Astrocyte of the spinal cord (primary cell): ENCODE measurements at regions not wholly inside any gene's neighbourhood (a gene's known extent, or its start where the extent isn't known, plus 50 kb on each side); places are given as distances from the start of the nearest gene placed in this dataset.

ENCODE experiments used
- DNase-seq: peaks from one replicate; pipeline ENCODE4 v3.0.0; 2011; ENCODE audit warnings: low read depth, low spot score
- H3K4me3 ChIP-seq: 2 replicates; pipeline ENCODE4 v1.5.1; 2011; ENCODE audit warnings: low read depth, mild to moderate bottlenecking, low read length, moderate library complexity
- in situ Hi-C: cut with HindIII; loops from 2 replicates; pipeline ENCODE4 v1.10.0; 2017; ENCODE audit warnings: low sequenced_read_pairs
- TF ChIP-seq, protein P1 (sequence below): IDR thresholded peaks from 2 replicates; pipeline ENCODE4 v1.5.1; 2012; ENCODE audit warnings: low read depth, mild to moderate bottlenecking, low read length, inconsistent platforms

DNA sequence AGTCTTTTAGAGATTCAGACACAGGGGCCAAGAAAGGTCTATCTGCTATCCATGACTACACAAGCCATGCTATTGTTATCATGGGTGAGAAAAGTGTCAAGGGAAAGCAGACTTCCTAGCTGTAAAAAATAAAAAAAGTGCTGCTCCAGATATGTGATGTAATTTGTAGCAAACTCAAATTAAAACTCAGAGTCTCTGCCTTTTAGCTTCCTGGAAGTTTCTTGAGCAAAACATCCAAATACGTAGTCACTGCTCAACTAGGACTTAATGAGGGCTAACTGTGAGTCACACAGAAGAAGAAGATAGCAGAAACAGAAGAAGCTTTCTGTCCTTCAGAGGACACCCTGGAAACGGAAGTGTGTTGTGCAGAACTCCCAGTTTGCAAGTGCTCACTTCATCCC is 393.4 kb upstream of the NR2F2 start:
- TF ChIP-seq, protein P1, sequence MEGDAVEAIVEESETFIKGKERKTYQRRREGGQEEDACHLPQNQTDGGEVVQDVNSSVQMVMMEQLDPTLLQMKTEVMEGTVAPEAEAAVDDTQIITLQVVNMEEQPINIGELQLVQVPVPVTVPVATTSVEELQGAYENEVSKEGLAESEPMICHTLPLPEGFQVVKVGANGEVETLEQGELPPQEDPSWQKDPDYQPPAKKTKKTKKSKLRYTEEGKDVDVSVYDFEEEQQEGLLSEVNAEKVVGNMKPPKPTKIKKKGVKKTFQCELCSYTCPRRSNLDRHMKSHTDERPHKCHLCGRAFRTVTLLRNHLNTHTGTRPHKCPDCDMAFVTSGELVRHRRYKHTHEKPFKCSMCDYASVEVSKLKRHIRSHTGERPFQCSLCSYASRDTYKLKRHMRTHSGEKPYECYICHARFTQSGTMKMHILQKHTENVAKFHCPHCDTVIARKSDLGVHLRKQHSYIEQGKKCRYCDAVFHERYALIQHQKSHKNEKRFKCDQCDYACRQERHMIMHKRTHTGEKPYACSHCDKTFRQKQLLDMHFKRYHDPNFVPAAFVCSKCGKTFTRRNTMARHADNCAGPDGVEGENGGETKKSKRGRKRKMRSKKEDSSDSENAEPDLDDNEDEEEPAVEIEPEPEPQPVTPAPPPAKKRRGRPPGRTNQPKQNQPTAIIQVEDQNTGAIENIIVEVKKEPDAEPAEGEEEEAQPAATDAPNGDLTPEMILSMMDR, result no peak
- in situ Hi-C loops, result no loop called here
- no peak for DNase-seq
- no peak overlapping the region for H3K4me3 ChIP-seq

DNA sequence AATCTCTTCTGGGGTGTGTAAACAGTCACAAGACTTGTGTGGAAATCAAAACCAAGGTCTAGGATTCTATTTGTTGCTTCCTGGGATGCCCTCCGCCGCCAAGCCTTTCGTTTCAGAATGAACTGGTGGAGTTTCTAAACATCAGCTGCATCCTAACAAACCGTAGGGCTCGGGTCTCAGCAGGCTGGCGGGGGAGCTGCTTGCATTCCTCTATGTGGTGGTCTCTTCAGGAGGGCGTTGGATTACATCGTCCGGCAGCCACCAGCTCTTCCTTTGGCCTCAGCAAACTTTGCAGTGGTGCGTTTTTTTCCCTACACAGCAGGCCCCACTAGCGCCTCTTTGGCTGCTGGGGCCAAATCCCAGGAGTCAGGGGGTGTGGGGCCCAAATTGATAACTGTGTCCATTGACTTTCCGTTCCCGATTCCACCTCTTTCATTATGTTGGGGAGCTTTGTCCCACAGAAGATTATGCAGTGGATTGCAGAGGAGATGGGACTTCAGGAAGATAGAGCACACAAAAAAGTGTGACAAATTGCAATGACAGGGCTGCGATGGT is 390.0 kb upstream of the NR2F2 start:
- TF ChIP-seq, protein P1, result no peak
- in situ Hi-C loops, result no loop called here
- DNase-seq, result no peak
- no peak overlapping the region for H3K4me3 ChIP-seq

DNA sequence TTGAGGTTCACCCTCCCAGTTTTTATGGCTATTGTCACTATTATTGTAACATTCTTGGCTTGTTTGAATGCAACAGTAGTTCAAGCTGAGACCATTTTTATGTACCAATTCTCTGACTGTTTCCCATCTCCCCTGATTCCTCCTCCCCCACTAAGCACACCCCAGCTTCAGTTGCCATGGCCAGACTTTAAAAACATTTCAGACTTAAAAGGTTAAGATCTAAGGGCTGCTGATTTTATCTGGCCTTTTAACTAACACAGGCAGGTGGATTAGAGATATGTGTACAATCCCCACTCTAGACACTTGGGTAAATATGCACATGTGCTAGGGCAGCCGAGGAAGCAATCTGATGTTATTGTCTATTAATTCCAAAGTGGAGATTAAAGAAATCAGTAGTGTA is 386.3 kb upstream of the NR2F2 start:
- no peak overlapping the region for H3K4me3 ChIP-seq
- in situ Hi-C loops, result no loop called here
- TF ChIP-seq, protein P1, result no peak
- no peak for DNase-seq

DNA sequence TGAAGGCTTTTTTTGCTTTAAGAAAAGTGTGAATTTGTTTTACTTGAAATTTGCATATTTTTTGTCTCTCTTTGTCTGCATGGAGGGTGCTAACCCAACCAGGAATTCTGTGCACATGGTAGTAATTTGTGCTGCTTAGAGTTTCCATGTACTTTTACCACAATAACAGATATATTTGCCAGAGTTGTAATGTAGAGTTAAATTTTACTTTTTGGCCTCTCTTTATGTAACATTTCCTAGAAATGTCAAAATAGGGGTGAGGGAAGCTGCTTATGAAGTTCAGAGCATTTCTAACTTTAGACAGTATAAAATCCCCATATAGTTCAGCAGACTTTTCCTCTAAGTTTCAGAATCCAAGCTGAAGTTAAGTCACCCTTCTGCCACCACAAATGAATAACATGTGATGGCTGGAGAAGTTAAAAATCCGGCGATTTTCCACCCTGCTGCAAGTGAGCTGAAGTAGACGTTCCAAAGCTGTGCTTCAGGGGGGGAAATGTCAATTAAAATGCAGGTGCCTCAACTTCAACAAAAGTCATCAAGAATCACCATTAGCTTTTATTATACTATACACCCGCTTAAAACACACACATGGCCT is 385.7 kb upstream of the NR2F2 start:
- H3K4me3 ChIP-seq, result no peak overlapping the region
- in situ Hi-C loops, result no loop called here
- TF ChIP-seq, protein P1, result no peak
- DNase-seq, result no peak

DNA sequence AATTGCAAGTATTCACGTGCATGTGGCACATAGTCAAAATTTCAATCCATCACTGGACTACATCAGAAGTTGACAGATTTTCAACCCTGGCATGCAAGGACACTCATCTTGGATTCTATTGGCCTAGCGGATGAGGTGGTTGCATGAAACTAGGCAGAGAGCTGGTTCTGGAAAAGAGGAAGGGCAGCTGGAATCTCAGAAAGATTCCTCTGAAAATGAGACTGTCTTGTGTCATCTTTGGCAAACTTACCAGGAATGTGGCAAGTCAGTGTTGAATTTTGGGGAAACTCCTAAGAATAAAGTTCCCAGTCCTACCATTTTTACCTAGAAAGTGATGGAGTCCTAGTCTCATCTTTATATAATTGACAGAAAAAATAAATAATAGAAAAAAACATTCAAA is 384.3 kb upstream of the NR2F2 start:
- in situ Hi-C loops, result no loop called here
- TF ChIP-seq, protein P1, result no peak
- H3K4me3 ChIP-seq, result no peak overlapping the region
- DNase-seq, result no peak

DNA sequence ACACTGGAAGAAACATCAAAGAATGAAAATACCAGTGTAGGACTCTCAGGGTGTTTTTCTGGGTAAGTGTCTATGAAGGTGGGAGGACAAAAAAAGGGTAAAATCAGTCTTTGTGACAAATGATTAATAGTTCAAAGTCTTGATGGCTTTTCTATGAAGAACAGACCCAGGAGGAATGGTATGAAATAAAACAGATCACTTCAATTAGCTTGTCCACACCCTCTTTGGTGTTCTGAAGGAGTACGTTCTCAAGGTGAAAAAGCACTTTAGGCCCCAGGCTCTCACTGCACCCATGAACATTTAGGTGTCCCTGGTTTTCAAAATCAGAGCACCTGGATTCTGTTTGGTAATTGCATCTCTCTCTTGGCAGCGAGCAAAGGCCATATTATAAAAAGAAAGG is 383.6 kb upstream of the NR2F2 start:
- no peak overlapping the region for H3K4me3 ChIP-seq
- TF ChIP-seq, protein P1, result no peak
- in situ Hi-C loops, result no loop called here
- DNase-seq, result no peak
